ENCODE measurements at regions not wholly inside any gene's neighbourhood (a gene's known extent, or its start where the extent isn't known, plus 50 kb on each side); places are given as distances from the start of the nearest gene placed in this dataset.

DNA sequence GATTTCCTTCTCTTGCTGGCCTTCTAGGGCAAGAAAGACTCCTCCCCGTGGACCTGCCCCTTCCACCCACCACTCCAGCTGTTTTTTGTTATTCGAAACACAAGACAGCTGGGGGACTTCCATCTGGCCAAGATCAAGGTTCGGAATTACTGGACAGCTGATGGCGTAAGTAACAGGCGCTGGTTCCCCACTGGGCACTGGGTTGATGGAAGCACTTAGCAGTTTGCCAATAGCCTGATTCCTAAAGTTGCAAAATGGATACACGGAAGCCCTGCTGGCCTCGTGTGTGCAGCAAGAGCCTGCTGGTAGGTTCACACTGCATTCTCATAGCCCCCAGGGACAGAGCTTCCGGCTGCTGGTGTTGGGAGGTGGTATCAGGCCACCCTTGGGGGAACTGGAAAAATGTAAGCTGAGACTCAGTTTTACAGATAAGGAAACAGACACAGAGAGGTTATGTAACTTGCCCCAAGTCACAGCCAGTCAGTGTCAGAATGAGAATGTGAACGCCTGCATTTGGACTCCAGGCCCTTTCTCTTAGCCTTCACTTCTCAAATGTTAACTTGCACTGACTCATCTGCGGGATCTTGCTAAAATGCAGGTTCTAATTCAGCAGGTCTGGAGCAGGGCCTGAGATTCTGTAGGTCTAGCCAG lies 171.7 kb downstream of the KATNIP start:
- Mint-ChIP-seq H3K36me3 (ENCODE audit: insufficient read depth) (peaks cover 19% of the 10 kb centered on the region), H3K9me3 (ENCODE audit: low read depth) (no peaks in the 10 kb centered on the region), H3K27me3 (no peaks in the 10 kb centered on the region), H3K4me3 (ENCODE audit: low read depth) (no peak overlapping the region), H3K27ac (peak overlapping the region; percentile 41), H3K4me1 (ENCODE audit: low read depth) (peaks cover 20% of the 10 kb centered on the region)
- no peak for DNase-seq (ENCODE audit: low spot score, unreplicated experiment)
- TF ChIP-seq, protein P1, sequence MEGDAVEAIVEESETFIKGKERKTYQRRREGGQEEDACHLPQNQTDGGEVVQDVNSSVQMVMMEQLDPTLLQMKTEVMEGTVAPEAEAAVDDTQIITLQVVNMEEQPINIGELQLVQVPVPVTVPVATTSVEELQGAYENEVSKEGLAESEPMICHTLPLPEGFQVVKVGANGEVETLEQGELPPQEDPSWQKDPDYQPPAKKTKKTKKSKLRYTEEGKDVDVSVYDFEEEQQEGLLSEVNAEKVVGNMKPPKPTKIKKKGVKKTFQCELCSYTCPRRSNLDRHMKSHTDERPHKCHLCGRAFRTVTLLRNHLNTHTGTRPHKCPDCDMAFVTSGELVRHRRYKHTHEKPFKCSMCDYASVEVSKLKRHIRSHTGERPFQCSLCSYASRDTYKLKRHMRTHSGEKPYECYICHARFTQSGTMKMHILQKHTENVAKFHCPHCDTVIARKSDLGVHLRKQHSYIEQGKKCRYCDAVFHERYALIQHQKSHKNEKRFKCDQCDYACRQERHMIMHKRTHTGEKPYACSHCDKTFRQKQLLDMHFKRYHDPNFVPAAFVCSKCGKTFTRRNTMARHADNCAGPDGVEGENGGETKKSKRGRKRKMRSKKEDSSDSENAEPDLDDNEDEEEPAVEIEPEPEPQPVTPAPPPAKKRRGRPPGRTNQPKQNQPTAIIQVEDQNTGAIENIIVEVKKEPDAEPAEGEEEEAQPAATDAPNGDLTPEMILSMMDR (IDR thresholded peaks at IDR 0.05; ENCODE audit: unreplicated experiment): no peak

DNA sequence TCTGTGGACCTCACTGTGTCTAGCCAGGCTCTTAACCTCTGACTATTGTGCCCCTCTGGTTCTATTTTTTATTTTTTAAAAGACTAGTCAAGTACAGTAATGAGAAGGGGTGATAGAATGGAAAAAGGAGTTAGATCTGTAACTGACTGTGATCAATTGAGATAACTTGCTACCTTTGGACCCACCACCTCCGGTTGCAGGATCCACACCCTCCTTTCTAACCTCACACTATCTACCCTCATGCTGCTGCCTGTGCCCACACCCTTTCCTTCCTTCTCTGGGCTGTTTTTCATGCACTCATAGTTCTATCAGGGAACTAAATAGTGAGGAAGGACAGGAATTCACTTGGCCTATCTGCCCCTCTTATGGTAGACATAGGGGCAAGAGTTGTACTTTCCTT lies 172.3 kb downstream of the KATNIP start:
- DNase-seq (ENCODE audit: low spot score, unreplicated experiment): no peak
- Mint-ChIP-seq H3K4me1 (ENCODE audit: low read depth) (peaks cover 20% of the 10 kb centered on the region), H3K27me3 (no peaks in the 10 kb centered on the region), H3K27ac (no peak overlapping the region), H3K36me3 (ENCODE audit: insufficient read depth) (peaks cover 19% of the 10 kb centered on the region), H3K9me3 (ENCODE audit: low read depth) (no peaks in the 10 kb centered on the region), H3K4me3 (ENCODE audit: low read depth) (no peak overlapping the region)
- TF ChIP-seq, protein P1 (IDR thresholded peaks at IDR 0.05; ENCODE audit: unreplicated experiment): no peak

DNA sequence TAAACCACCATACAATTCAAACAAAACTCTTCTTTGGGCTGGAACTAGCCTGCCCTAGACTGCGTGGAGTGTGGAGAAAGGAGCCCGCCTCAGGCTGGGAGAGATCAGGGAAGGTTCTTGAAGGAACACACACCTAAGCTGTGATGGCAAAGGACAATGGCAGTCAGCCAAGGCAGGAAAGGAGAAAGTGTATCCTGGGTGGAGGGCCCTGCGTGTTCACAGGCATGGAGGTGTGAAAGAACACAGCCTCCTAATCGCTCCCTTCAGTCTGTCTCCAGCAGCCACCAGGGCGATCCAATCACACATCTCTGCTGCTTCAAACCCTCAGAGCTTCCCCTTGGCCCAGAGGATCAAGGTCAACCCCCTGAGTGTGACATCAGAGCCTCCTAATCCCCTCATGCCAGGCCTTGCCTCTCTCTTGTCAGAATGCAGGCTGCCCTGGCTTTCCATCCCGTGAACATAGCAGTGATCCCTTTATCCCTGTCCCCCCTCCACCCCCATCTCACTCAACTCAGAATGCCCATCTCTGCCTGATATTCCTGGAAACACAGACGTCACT lies 173.0 kb downstream of the KATNIP start:
- Mint-ChIP-seq H3K9me3 (ENCODE audit: low read depth) (no peaks in the 10 kb centered on the region), H3K27ac (no peak overlapping the region), H3K27me3 (no peaks in the 10 kb centered on the region), H3K36me3 (ENCODE audit: insufficient read depth) (peaks cover 21% of the 10 kb centered on the region), H3K4me3 (ENCODE audit: low read depth) (no peak overlapping the region), H3K4me1 (ENCODE audit: low read depth) (peaks cover 14% of the 10 kb centered on the region)
- DNase-seq (ENCODE audit: low spot score, unreplicated experiment): no peak
- TF ChIP-seq, protein P1 (IDR thresholded peaks at IDR 0.05; ENCODE audit: unreplicated experiment): no peak

DNA sequence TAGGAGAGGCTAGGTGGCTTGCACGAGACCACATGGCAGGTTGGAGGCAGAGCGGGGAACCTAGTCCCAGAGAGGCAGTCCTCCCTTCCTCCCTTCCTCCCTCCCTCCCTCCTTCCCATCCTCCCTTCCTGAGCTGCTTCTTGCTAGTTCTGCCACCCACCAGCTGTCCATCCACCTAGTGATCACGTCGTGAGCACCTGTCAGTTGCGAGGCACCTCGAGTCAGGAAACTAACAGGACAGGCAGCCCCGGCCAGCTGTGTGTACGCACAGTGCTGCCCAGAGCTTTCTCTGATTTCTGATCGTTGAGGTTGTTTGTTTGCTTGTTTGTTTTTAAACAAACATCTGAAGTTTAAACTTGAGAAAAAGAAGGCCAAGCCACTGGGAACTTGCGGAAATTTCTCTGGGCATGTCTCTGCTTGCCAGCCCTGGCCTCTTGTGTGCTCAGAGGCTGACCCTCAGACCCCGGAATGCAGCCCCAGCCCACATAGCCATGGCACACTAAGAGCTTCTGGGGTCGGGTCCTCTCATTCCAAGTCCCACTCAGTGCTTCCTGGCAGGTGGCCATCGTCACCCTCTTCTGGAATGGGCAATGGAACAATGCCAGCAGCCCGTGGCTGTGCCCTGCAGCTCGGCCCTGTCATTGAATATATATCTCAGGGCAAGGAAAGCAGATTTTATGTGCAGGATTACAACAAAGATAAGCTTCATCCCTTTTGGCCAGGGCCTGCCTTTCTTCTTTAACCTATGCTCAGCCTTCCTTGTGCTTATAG lies 174.0 kb downstream of the KATNIP start:
- Mint-ChIP-seq H3K9me3 (ENCODE audit: low read depth) (no peaks in the 10 kb centered on the region), H3K4me3 (ENCODE audit: low read depth) (no peak overlapping the region)

More for the DNA sequence above, 174.0 kb downstream of the KATNIP start:
- Mint-ChIP-seq H3K36me3 (ENCODE audit: insufficient read depth) (peaks cover 22% of the 10 kb centered on the region), H3K27ac (no peak overlapping the region), H3K4me1 (ENCODE audit: low read depth) (peaks cover 5% of the 10 kb centered on the region), H3K27me3 (no peaks in the 10 kb centered on the region)
- TF ChIP-seq, protein P1 (IDR thresholded peaks at IDR 0.05; ENCODE audit: unreplicated experiment): no peak
- DNase-seq (ENCODE audit: low spot score, unreplicated experiment): no peak

Data from progenitor cell of endocrine pancreas (in vitro differentiated cells).